KG1 (cell line): ENCODE measurements at regions not wholly inside any gene's neighbourhood (a gene's known extent, or its start where the extent isn't known, plus 50 kb on each side); places are given as distances from the start of the nearest gene placed in this dataset.

Experiments used
- DNase-seq: peaks from one replicate; lab custom pipeline; 2025; lab: John Stamatoyannopoulos, UW

GRCh38 chr7:22657479-22657878 lies 69.5 kb upstream of the IL6 start:
- no peak for DNase-seq

- DNase-seq: no peak
Measured at GRCh38 chr7:22655781-22656180, 71.2 kb upstream of the IL6 start.

- no peak for DNase-seq
Measured at GRCh38 chr7:22654831-22655230, 72.2 kb upstream of the IL6 start.

- no peak for DNase-seq
Measured at GRCh38 chr7:22653951-22654350, 73.0 kb upstream of the IL6 start.

- DNase-seq: no peak
Measured at GRCh38 chr7:22651534-22652243, 75.3 kb upstream of the IL6 start.

- DNase-seq: no peak
Measured at GRCh38 chr7:22651036-22651435, 76.0 kb upstream of the IL6 start.

GRCh38 chr7:22649686-22650085 lies 77.3 kb upstream of the IL6 start:
- no peak for DNase-seq

- DNase-seq: no peak
Measured at GRCh38 chr7:22647451-22648257, 79.3 kb upstream of the IL6 start.

GRCh38 chr7:22645418-22646181 lies 81.4 kb upstream of the IL6 start:
- DNase-seq: no peak

- DNase-seq: no peak
Measured at GRCh38 chr7:22642454-22642853, 84.5 kb upstream of the IL6 start.

GRCh38 chr7:22640269-22640668 lies 86.7 kb upstream of the IL6 start:
- no peak for DNase-seq

GRCh38 chr7:22639396-22639795 lies 87.6 kb upstream of the IL6 start:
- no peak for DNase-seq

- DNase-seq: no peak
Measured at GRCh38 chr7:22635349-22635748, 91.7 kb upstream of the IL6 start.

GRCh38 chr7:22633954-22634474 lies 93.0 kb upstream of the IL6 start:
- DNase-seq: no peak

- DNase-seq: no peak
Measured at GRCh38 chr7:22633286-22633953, 93.6 kb upstream of the IL6 start.

- DNase-seq: no peak
Measured at GRCh38 chr7:22632674-22633073, 94.3 kb upstream of the IL6 start.

GRCh38 chr7:22631730-22632129 lies 95.3 kb upstream of the IL6 start:
- no peak for DNase-seq

- DNase-seq: no peak
Measured at GRCh38 chr7:22630069-22630468, 96.9 kb upstream of the IL6 start.

GRCh38 chr7:22629056-22629455 lies 97.9 kb upstream of the IL6 start:
- DNase-seq: no peak

- DNase-seq: no peak
Measured at GRCh38 chr7:22628112-22628511, 98.9 kb upstream of the IL6 start.

- DNase-seq: no peak
Measured at GRCh38 chr7:22627136-22627535, 99.9 kb upstream of the IL6 start.

- DNase-seq: no peak
Measured at GRCh38 chr7:22625251-22625650, 101.7 kb upstream of the IL6 start.
